Astrocyte of the cerebellum (primary cell): ENCODE measurements at regions not wholly inside any gene's neighbourhood (a gene's known extent, or its start where the extent isn't known, plus 50 kb on each side); places are given as distances from the start of the nearest gene placed in this dataset.

ENCODE experiments used
- DNase-seq: peaks from one replicate; pipeline ENCODE4 v3.0.0-alpha.2; 2011; ENCODE audit warnings: low read depth
- H3K4me3 ChIP-seq: 2 replicates; pipeline ENCODE4 v1.5.1; 2011; ENCODE audit warnings: mild to moderate bottlenecking, low read depth, low read length, moderate library complexity
- in situ Hi-C: cut with HindIII; loops from 2 replicates; pipeline ENCODE4 v1.10.0; 2017; ENCODE audit warnings: low sequenced_read_pairs
- TF ChIP-seq, protein P1 (sequence below): IDR thresholded peaks from 2 replicates; pipeline ENCODE4 v1.5.1; 2012; ENCODE audit warnings: low read length, low read depth, moderate library complexity, mild to moderate bottlenecking; ENCODE audit errors: missing control alignments

- H3K4me3 ChIP-seq, result no peak overlapping the region
- no peak for DNase-seq
- in situ Hi-C loops, result no loop called here
- TF ChIP-seq, protein P1, sequence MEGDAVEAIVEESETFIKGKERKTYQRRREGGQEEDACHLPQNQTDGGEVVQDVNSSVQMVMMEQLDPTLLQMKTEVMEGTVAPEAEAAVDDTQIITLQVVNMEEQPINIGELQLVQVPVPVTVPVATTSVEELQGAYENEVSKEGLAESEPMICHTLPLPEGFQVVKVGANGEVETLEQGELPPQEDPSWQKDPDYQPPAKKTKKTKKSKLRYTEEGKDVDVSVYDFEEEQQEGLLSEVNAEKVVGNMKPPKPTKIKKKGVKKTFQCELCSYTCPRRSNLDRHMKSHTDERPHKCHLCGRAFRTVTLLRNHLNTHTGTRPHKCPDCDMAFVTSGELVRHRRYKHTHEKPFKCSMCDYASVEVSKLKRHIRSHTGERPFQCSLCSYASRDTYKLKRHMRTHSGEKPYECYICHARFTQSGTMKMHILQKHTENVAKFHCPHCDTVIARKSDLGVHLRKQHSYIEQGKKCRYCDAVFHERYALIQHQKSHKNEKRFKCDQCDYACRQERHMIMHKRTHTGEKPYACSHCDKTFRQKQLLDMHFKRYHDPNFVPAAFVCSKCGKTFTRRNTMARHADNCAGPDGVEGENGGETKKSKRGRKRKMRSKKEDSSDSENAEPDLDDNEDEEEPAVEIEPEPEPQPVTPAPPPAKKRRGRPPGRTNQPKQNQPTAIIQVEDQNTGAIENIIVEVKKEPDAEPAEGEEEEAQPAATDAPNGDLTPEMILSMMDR, result no peak
Observed at GRCh38 chr10:111335826-111336225, 259.0 kb downstream of the ADRA2A start.

DNA sequence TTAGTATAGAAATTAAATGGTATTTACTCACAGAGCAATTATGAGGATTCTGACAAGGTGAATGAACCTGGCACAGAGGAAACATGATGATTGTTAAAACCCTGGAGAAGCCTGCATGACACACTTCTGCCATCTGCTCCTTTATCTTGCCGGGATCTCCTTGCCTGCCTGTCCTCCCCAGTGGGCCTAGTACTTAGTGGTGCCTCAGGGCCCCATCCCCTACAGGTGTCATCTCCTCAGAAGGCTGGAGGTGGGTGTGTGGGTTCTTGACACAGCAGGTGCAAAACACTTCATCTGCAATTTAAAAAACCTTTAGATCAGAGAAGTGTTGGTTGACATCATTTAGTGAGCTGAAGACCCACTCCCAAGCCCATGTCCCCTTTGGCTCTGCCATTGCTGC is 261.2 kb downstream of the ADRA2A start:
- H3K4me3 ChIP-seq, result no peak overlapping the region
- TF ChIP-seq, protein P1, result no peak
- DNase-seq, result no peak
- in situ Hi-C loops, result no loop called here

GRCh38 chr10:111338805-111339204 is 262.0 kb downstream of the ADRA2A start:
- DNase-seq, result no peak
- H3K4me3 ChIP-seq, result no peak overlapping the region
- TF ChIP-seq, protein P1, result no peak
- in situ Hi-C loops, result no loop called here

GRCh38 chr10:111344804-111345203 is 268.0 kb downstream of the ADRA2A start:
- in situ Hi-C loops, result no loop called here
- no peak for DNase-seq
- TF ChIP-seq, protein P1, result no peak
- H3K4me3 ChIP-seq, result no peak overlapping the region

GRCh38 chr10:111347386-111348013 is 270.7 kb downstream of the ADRA2A start:
- DNase-seq, result no peak
- in situ Hi-C loops, result no loop called here
- no peak overlapping the region for H3K4me3 ChIP-seq
- TF ChIP-seq, protein P1, result no peak

DNA sequence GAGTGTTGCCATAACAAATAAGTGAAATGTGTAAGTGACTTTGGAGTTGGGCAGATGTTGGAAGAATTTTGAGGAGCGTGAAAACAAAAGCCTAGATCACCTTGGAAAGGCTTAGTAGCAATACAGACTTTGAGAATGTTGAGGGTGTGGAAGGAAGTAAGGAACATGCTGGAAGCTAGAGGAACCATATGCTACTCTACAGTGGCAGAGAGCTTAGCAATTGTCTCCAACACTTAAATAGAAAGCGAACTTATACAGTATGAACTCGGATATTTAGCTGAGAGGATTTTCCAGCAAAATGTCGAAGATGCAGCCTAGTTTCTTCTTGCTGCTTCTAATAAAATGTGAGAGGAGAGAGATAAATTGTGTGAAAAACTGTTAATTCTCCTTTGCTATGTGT is 271.2 kb downstream of the ADRA2A start:
- in situ Hi-C loops, result no loop called here
- H3K4me3 ChIP-seq, result no peak overlapping the region
- no peak for DNase-seq
- TF ChIP-seq, protein P1, result no peak
